ENCODE measurements at regions not wholly inside any gene's neighbourhood (a gene's known extent, or its start where the extent isn't known, plus 50 kb on each side); places are given as distances from the start of the nearest gene placed in this dataset.
"Not testable (repeated sequence)": the region's sequence is repeated elsewhere in the genome, so short reads cannot be mapped to it uniquely, and the experiment has no call there.

- not testable (repeated sequence) for TF ChIP-seq POLR2A, POLR2AphosphoS5 (IDR thresholded peaks at IDR 0.05)
Measured at GRCh38 chr9:41679312-41679711, 449.9 kb downstream of the CNTNAP3B start.

All from spleen (tissue), 3 donors.